Loucy (cell line): ENCODE measurements at regions not wholly inside any gene's neighbourhood (a gene's known extent, or its start where the extent isn't known, plus 50 kb on each side); places are given as distances from the start of the nearest gene placed in this dataset.
"Not testable (repeated sequence)": the region's sequence is repeated elsewhere in the genome, so short reads cannot be mapped to it uniquely, and the experiment has no call there.

Experiments
- EZH2phosphoT487 ChIP-seq: fragments of 200-600 bp; IDR thresholded peaks from 2 replicates; pipeline ENCODE4 v1.6.1; 2018; ENCODE audit warnings: antibody characterized with exemption, mild to moderate bottlenecking, moderate library complexity, borderline replicate concordance
- TF ChIP-seq, protein P1 (sequence below): fragments of 200-600 bp; sonication (generic); conservative IDR thresholded peaks from 2 replicates; pipeline ENCODE4 v1.5.1; 2014; ENCODE audit warnings: mild to moderate bottlenecking, antibody characterized with exemption, low read length

DNA sequence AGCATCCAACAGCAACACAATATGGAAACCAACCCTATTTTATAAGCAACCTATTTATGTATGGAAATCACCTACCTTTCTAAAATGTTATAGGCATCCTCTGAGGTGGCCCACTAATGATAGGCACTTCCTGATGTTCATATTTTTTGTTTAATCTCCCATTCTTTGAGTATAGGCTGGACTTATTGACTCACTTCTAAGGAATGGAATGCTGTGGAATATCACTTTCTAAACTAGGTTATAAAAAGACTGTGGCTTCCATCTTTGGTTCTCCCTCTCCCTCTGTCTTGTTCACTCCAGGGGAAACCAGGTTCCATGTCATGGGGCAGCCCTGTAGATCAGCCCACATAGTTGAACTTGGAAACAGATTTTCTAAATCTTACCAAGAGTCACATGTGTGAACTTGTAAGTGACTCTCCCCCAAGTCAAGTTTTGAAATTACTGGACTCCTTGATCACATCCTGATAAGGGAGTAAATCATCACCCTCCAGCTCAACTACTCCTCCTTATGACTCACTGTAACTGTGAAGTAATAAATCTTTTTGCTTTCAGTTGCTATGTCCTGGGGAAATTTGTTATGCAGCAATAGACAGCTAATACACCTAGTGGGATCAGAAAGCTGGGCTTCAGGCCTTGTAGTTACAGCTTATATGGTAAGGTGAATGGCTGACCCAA is 133.6 kb upstream of the POMZP3 start:
- TF ChIP-seq EZH2phosphoT487, result not testable (repeated sequence)
- TF ChIP-seq, protein P1, sequence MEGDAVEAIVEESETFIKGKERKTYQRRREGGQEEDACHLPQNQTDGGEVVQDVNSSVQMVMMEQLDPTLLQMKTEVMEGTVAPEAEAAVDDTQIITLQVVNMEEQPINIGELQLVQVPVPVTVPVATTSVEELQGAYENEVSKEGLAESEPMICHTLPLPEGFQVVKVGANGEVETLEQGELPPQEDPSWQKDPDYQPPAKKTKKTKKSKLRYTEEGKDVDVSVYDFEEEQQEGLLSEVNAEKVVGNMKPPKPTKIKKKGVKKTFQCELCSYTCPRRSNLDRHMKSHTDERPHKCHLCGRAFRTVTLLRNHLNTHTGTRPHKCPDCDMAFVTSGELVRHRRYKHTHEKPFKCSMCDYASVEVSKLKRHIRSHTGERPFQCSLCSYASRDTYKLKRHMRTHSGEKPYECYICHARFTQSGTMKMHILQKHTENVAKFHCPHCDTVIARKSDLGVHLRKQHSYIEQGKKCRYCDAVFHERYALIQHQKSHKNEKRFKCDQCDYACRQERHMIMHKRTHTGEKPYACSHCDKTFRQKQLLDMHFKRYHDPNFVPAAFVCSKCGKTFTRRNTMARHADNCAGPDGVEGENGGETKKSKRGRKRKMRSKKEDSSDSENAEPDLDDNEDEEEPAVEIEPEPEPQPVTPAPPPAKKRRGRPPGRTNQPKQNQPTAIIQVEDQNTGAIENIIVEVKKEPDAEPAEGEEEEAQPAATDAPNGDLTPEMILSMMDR, result not testable (repeated sequence)
